Loucy (cell line): ENCODE measurements at regions not wholly inside any gene's neighbourhood (a gene's known extent, or its start where the extent isn't known, plus 50 kb on each side); places are given as distances from the start of the nearest gene placed in this dataset.

Experiments used
- EZH2phosphoT487 ChIP-seq: fragments of 200-600 bp; IDR thresholded peaks from 2 replicates; pipeline ENCODE4 v1.6.1; 2018; ENCODE audit warnings: antibody characterized with exemption, mild to moderate bottlenecking, moderate library complexity, borderline replicate concordance
- TF ChIP-seq, protein P1 (sequence below): fragments of 200-600 bp; sonication (generic); conservative IDR thresholded peaks from 2 replicates; pipeline ENCODE4 v1.5.1; 2014; ENCODE audit warnings: mild to moderate bottlenecking, antibody characterized with exemption, low read length

DNA sequence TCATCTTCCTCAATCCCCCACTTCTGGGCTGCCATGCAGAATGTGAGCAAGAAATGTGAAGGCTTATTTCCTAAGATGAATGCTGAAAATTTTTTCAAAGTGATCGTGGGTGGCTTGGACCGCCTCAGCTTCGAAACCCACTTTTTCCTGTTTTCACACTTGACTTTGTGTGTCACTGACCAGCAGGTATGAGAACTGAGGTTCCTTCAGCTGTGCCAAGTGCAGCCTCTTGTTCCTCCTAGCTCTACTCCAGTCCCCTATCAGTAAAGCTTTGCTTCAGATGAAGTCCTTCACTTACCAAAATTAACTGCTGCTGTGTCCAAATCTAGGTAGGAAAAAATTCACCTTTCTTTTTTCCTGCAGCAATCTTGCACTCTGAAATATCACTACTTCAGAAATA, 382.6 kb downstream of the DTWD2 start:
- TF ChIP-seq, protein P1, sequence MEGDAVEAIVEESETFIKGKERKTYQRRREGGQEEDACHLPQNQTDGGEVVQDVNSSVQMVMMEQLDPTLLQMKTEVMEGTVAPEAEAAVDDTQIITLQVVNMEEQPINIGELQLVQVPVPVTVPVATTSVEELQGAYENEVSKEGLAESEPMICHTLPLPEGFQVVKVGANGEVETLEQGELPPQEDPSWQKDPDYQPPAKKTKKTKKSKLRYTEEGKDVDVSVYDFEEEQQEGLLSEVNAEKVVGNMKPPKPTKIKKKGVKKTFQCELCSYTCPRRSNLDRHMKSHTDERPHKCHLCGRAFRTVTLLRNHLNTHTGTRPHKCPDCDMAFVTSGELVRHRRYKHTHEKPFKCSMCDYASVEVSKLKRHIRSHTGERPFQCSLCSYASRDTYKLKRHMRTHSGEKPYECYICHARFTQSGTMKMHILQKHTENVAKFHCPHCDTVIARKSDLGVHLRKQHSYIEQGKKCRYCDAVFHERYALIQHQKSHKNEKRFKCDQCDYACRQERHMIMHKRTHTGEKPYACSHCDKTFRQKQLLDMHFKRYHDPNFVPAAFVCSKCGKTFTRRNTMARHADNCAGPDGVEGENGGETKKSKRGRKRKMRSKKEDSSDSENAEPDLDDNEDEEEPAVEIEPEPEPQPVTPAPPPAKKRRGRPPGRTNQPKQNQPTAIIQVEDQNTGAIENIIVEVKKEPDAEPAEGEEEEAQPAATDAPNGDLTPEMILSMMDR: no peak
- TF ChIP-seq EZH2phosphoT487: no peak
